ENCODE measurements at regions not wholly inside any gene's neighbourhood (a gene's known extent, or its start where the extent isn't known, plus 50 kb on each side); places are given as distances from the start of the nearest gene placed in this dataset.

DNA sequence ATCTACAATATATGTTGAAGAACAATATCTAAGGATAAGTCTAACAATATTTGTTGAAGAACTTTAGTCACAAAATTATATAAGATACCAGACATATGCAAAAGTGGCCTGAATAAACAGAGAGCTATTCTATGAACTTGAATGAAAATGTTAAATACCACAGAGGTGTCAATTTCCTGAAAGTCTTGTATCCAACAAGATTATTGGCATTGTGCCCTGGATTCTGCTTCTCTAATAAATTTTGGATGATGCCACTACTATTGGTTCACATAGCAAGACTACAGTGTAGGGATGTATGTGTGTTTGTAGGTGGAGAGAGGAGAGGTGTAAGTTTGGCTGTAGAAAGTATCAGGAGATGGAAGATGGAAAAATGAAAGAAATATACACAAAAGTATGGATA, 731.8 kb upstream of the RGMB start:
- intact Hi-C loops (cut with DNase I, micrococcal nuclease), result no loop called here
- no peak for ATAC-seq

DNA sequence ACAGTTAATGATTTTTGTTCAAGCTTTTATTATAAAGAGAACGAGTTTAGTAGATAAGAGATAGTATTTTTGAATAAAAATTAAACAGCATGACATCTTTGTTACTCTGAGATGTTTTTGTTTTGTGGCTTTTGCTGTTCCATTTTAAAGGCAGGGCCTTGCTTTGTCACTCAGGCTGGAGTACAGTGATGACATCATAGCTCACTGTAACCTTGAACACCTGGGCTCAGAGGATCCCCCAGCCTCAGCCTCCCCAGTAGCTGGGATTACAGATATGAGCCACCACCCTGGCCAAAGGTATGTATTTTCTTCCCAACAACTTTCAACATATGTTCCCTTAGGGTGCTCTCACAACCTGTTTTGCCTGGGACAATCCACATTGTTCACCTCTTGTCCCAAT, 730.9 kb upstream of the RGMB start:
- TF ChIP-seq, protein P1, sequence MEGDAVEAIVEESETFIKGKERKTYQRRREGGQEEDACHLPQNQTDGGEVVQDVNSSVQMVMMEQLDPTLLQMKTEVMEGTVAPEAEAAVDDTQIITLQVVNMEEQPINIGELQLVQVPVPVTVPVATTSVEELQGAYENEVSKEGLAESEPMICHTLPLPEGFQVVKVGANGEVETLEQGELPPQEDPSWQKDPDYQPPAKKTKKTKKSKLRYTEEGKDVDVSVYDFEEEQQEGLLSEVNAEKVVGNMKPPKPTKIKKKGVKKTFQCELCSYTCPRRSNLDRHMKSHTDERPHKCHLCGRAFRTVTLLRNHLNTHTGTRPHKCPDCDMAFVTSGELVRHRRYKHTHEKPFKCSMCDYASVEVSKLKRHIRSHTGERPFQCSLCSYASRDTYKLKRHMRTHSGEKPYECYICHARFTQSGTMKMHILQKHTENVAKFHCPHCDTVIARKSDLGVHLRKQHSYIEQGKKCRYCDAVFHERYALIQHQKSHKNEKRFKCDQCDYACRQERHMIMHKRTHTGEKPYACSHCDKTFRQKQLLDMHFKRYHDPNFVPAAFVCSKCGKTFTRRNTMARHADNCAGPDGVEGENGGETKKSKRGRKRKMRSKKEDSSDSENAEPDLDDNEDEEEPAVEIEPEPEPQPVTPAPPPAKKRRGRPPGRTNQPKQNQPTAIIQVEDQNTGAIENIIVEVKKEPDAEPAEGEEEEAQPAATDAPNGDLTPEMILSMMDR (IDR thresholded peaks at IDR 0.05), result no peak
- no peak overlapping the region for H3K4me3 ChIP-seq
- no peaks in the 10 kb centered on the region for H3K36me3 ChIP-seq (ENCODE audit: low read depth)
- intact Hi-C loops (cut with DNase I, micrococcal nuclease), result no loop called here
- DNase-seq, result no peak
- no peak for ATAC-seq
- no peaks in the 10 kb centered on the region for H3K4me1 ChIP-seq (ENCODE audit: low read depth)
- H3K9me3 ChIP-seq, result no peaks in the 10 kb centered on the region

More for the DNA sequence above, 731.8 kb upstream of the RGMB start:
- no peaks in the 10 kb centered on the region for H3K36me3 ChIP-seq (ENCODE audit: low read depth)
- H3K4me1 ChIP-seq (ENCODE audit: low read depth), result no peaks in the 10 kb centered on the region
- H3K9me3 ChIP-seq, result no peaks in the 10 kb centered on the region
- TF ChIP-seq, protein P1 (IDR thresholded peaks at IDR 0.05), result no peak
- H3K4me3 ChIP-seq, result no peak overlapping the region
- no peak for DNase-seq

DNA sequence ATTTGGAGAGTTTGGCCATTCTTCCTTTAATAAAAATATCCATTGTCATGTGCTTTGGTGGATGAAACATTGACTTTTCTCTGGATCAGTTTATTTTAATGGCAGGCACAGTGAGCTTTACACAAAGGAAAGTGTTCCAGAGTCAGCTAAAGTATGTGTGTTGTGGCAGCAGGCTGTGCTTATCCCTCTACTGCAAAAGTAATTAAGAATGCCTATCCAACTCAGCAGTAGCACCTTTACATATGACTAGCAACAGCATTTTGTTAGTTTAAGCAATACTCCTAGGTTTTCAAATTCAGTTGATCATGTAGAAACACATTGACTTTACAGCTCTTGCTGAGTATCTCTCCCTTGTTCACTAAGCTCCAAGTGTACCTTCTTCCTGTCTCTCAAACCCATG, 730.5 kb upstream of the RGMB start:
- H3K36me3 ChIP-seq (ENCODE audit: low read depth), result no peaks in the 10 kb centered on the region
- H3K4me1 ChIP-seq (ENCODE audit: low read depth), result no peaks in the 10 kb centered on the region
- no peaks in the 10 kb centered on the region for H3K9me3 ChIP-seq
- H3K4me3 ChIP-seq, result no peak overlapping the region
- intact Hi-C loops (cut with DNase I, micrococcal nuclease), result no loop called here
- ATAC-seq, result no peak
- TF ChIP-seq, protein P1 (IDR thresholded peaks at IDR 0.05), result no peak
- DNase-seq, result no peak

GRCh38 chr5:98050583-98050982, 722.9 kb upstream of the RGMB start:
- no peak overlapping the region for H3K4me3 ChIP-seq
- H3K36me3 ChIP-seq (ENCODE audit: low read depth), result no peaks in the 10 kb centered on the region
- TF ChIP-seq, protein P1 (IDR thresholded peaks at IDR 0.05), result no peak
- DNase-seq (no peak), ATAC-seq (no peak)
- intact Hi-C loops (cut with DNase I, micrococcal nuclease), result no loop called here
- no peaks in the 10 kb centered on the region for H3K9me3 ChIP-seq
- H3K4me1 ChIP-seq (ENCODE audit: low read depth), result no peaks in the 10 kb centered on the region

DNA sequence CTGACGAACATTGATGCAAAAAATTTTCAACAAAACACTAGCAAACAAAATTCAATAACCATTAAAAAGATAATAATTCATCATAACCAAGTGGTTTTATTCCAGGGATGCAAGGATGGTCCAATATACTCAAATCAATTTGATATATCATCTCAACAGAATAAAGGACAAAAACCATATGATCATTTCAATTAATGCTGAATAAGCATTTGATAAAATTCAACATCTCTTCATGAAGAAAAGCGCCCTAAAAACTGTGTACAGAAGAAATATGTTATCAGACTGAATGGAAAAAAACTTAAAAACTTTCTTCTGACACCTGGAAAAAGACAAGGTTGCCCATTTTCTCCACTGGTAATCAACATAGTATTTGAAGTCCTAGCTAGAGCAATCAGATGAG, 720.3 kb upstream of the RGMB start:
- no peaks in the 10 kb centered on the region for H3K36me3 ChIP-seq (ENCODE audit: low read depth)
- ATAC-seq, result no peak
- intact Hi-C loops (cut with DNase I, micrococcal nuclease), result no loop called here
- no peaks in the 10 kb centered on the region for H3K4me1 ChIP-seq (ENCODE audit: low read depth)
- no peak overlapping the region for H3K4me3 ChIP-seq
- no peak for DNase-seq
- TF ChIP-seq, protein P1 (IDR thresholded peaks at IDR 0.05), result no peak
- H3K9me3 ChIP-seq, result no peaks in the 10 kb centered on the region

DNA sequence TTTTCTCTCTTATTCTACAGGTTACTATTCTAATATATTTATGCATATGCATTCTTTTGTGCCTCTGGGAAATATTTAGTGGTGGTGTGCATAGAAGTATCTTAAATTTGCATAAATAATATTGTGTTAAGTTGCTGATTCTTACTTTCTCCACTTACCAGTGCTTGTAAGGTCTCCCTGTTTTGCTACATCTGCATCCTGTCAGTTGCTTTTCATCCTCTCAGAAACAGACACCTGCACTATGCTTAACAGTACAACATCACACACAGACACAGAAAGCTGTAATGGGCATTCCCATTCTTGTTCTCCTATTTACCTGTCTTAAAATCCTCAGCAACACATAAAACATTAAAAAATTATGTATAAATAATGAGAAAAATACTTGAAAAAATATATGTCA, 713.3 kb upstream of the RGMB start:
- no peak for DNase-seq
- ATAC-seq, result no peak
- Histone ChIP-seq H3K4me3 (no peak overlapping the region), H3K36me3 (ENCODE audit: low read depth) (no peaks in the 10 kb centered on the region), H3K9me3 (no peaks in the 10 kb centered on the region), H3K4me1 (ENCODE audit: low read depth) (no peaks in the 10 kb centered on the region)
- intact Hi-C loops (cut with DNase I, micrococcal nuclease), result no loop called here
- TF ChIP-seq, protein P1 (IDR thresholded peaks at IDR 0.05), result no peak
